ENCODE measurements at regions not wholly inside any gene's neighbourhood (a gene's known extent, or its start where the extent isn't known, plus 50 kb on each side); places are given as distances from the start of the nearest gene placed in this dataset.

- Histone ChIP-seq H3K36me3 (no peaks in the 10 kb centered on the region), H3K4me3 (ENCODE audit: low read depth, low read length) (no peak overlapping the region), H3K27ac (no peak overlapping the region), H3K27me3 (ENCODE audit: insufficient read depth, low read depth, severe bottlenecking) (no peaks in the 10 kb centered on the region), H3K9me3 (ENCODE audit: severe bottlenecking) (no peaks in the 10 kb centered on the region)
- no peak for DNase-seq
- TF ChIP-seq CTCF (IDR thresholded peaks at IDR 0.05; ENCODE audit: low read depth, low read length): no peak
Observed at GRCh38 chr6:113343940-113344339, 513.2 kb upstream of the MARCKS start.

- no peak for DNase-seq
- H3K9me3 ChIP-seq (ENCODE audit: severe bottlenecking): no peaks in the 10 kb centered on the region
- H3K27ac ChIP-seq: no peak overlapping the region
- H3K27me3 ChIP-seq (ENCODE audit: insufficient read depth, low read depth, severe bottlenecking): no peaks in the 10 kb centered on the region
- no peaks in the 10 kb centered on the region for H3K36me3 ChIP-seq
- TF ChIP-seq CTCF (IDR thresholded peaks at IDR 0.05; ENCODE audit: low read depth, low read length): no peak
- no peak overlapping the region for H3K4me3 ChIP-seq (ENCODE audit: low read depth, low read length)
Observed at GRCh38 chr6:113344969-113345368, 512.2 kb upstream of the MARCKS start.

DNA sequence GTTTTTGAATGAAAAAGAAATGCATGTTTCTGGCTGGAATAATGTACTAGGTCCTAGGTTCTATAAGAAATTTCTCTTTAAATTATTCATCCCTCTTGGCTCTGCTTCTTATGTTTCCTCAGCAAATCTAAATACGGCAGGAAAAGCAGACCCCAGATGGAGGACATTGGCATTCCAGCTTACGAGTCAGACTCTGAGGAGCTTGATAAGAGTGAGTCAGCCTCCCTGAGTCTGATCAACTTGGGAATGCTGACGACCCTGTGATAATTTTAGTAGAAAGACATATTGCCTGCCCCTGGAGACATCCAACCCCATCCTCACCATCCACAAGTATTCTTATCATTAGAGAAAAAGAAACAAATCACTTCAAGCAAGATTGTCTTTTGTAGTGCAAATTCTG is 509.7 kb upstream of the MARCKS start:
- no peak for TF ChIP-seq CTCF (IDR thresholded peaks at IDR 0.05; ENCODE audit: low read depth, low read length)
- DNase-seq: no peak
- H3K27me3 ChIP-seq (ENCODE audit: insufficient read depth, low read depth, severe bottlenecking): no peaks in the 10 kb centered on the region
- no peaks in the 10 kb centered on the region for H3K9me3 ChIP-seq (ENCODE audit: severe bottlenecking)
- H3K36me3 ChIP-seq: no peaks in the 10 kb centered on the region
- H3K27ac ChIP-seq: no peak overlapping the region
- no peak overlapping the region for H3K4me3 ChIP-seq (ENCODE audit: low read depth, low read length)

DNA sequence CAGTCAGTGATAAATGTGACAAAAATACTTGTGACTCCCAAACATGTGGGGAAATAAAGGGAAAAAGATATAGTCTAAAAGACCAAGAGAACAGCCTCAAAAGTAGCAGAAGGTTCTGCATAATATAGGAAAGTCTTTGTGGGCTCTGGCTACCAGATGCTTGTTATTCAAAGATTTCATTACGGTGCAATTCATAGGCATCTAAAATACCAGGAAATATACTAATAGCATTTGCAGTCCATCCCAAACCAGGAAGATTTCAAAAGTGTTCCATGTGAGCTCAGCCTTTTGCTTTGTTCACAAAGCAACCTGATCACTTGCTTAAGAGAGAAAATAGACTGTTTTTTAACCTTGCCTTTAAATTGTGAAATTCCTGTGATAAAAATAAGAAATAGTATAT is 506.7 kb upstream of the MARCKS start:
- no peaks in the 10 kb centered on the region for H3K36me3 ChIP-seq
- no peak for TF ChIP-seq CTCF (IDR thresholded peaks at IDR 0.05; ENCODE audit: low read depth, low read length)
- no peak for DNase-seq
- no peaks in the 10 kb centered on the region for H3K27me3 ChIP-seq (ENCODE audit: insufficient read depth, low read depth, severe bottlenecking)
- no peaks in the 10 kb centered on the region for H3K9me3 ChIP-seq (ENCODE audit: severe bottlenecking)
- no peak overlapping the region for H3K4me3 ChIP-seq (ENCODE audit: low read depth, low read length)
- H3K27ac ChIP-seq: no peak overlapping the region

- Histone ChIP-seq H3K27me3 (ENCODE audit: insufficient read depth, low read depth, severe bottlenecking) (no peaks in the 10 kb centered on the region), H3K4me3 (ENCODE audit: low read depth, low read length) (no peak overlapping the region), H3K27ac (no peak overlapping the region), H3K36me3 (no peaks in the 10 kb centered on the region), H3K9me3 (ENCODE audit: severe bottlenecking) (no peaks in the 10 kb centered on the region)
- no peak for TF ChIP-seq CTCF (IDR thresholded peaks at IDR 0.05; ENCODE audit: low read depth, low read length)
- no peak for DNase-seq
Observed at GRCh38 chr6:113351173-113351834, 505.8 kb upstream of the MARCKS start.

Data from WERI-Rb-1 (cell line).